ENCODE measurements at regions not wholly inside any gene's neighbourhood (a gene's known extent, or its start where the extent isn't known, plus 50 kb on each side); places are given as distances from the start of the nearest gene placed in this dataset.

DNA sequence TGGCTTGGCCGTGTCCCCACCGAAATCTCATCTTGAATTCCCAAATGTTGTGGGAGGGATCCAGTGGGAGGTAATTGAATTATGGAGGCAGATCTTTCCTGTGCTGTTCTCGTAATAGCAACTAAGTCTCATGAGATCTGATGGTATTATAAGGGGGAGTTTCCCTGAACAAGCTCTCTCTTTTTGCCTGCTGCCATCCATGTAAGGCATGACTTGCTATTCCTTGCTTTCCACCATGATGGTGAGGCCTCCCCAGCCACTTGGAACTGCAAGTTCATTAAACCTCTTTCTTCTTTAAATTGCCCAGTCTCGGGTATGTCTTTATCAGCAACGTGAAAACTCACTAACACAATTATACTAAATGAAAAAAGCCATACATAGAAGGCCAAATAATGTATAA lies 101.3 kb upstream of the LYPLAL1 start (continued):
- TF ChIP-seq, protein P1, sequence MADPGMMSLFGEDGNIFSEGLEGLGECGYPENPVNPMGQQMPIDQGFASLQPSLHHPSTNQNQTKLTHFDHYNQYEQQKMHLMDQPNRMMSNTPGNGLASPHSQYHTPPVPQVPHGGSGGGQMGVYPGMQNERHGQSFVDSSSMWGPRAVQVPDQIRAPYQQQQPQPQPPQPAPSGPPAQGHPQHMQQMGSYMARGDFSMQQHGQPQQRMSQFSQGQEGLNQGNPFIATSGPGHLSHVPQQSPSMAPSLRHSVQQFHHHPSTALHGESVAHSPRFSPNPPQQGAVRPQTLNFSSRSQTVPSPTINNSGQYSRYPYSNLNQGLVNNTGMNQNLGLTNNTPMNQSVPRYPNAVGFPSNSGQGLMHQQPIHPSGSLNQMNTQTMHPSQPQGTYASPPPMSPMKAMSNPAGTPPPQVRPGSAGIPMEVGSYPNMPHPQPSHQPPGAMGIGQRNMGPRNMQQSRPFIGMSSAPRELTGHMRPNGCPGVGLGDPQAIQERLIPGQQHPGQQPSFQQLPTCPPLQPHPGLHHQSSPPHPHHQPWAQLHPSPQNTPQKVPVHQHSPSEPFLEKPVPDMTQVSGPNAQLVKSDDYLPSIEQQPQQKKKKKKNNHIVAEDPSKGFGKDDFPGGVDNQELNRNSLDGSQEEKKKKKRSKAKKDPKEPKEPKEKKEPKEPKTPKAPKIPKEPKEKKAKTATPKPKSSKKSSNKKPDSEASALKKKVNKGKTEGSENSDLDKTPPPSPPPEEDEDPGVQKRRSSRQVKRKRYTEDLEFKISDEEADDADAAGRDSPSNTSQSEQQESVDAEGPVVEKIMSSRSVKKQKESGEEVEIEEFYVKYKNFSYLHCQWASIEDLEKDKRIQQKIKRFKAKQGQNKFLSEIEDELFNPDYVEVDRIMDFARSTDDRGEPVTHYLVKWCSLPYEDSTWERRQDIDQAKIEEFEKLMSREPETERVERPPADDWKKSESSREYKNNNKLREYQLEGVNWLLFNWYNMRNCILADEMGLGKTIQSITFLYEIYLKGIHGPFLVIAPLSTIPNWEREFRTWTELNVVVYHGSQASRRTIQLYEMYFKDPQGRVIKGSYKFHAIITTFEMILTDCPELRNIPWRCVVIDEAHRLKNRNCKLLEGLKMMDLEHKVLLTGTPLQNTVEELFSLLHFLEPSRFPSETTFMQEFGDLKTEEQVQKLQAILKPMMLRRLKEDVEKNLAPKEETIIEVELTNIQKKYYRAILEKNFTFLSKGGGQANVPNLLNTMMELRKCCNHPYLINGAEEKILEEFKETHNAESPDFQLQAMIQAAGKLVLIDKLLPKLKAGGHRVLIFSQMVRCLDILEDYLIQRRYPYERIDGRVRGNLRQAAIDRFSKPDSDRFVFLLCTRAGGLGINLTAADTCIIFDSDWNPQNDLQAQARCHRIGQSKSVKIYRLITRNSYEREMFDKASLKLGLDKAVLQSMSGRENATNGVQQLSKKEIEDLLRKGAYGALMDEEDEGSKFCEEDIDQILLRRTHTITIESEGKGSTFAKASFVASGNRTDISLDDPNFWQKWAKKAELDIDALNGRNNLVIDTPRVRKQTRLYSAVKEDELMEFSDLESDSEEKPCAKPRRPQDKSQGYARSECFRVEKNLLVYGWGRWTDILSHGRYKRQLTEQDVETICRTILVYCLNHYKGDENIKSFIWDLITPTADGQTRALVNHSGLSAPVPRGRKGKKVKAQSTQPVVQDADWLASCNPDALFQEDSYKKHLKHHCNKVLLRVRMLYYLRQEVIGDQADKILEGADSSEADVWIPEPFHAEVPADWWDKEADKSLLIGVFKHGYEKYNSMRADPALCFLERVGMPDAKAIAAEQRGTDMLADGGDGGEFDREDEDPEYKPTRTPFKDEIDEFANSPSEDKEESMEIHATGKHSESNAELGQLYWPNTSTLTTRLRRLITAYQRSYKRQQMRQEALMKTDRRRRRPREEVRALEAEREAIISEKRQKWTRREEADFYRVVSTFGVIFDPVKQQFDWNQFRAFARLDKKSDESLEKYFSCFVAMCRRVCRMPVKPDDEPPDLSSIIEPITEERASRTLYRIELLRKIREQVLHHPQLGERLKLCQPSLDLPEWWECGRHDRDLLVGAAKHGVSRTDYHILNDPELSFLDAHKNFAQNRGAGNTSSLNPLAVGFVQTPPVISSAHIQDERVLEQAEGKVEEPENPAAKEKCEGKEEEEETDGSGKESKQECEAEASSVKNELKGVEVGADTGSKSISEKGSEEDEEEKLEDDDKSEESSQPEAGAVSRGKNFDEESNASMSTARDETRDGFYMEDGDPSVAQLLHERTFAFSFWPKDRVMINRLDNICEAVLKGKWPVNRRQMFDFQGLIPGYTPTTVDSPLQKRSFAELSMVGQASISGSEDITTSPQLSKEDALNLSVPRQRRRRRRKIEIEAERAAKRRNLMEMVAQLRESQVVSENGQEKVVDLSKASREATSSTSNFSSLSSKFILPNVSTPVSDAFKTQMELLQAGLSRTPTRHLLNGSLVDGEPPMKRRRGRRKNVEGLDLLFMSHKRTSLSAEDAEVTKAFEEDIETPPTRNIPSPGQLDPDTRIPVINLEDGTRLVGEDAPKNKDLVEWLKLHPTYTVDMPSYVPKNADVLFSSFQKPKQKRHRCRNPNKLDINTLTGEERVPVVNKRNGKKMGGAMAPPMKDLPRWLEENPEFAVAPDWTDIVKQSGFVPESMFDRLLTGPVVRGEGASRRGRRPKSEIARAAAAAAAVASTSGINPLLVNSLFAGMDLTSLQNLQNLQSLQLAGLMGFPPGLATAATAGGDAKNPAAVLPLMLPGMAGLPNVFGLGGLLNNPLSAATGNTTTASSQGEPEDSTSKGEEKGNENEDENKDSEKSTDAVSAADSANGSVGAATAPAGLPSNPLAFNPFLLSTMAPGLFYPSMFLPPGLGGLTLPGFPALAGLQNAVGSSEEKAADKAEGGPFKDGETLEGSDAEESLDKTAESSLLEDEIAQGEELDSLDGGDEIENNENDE (IDR thresholded peaks at IDR 0.05; ENCODE audit: insufficient replicate concordance, low read length): no peak
- no peak for TF ChIP-seq CBX8 (IDR thresholded peaks at IDR 0.05; ENCODE audit: borderline replicate concordance, low read depth, low read length)
- no peak for TF ChIP-seq MAFK (IDR thresholded peaks at IDR 0.05; ENCODE audit: low read depth, low read length)
- TF ChIP-seq, protein P2, sequence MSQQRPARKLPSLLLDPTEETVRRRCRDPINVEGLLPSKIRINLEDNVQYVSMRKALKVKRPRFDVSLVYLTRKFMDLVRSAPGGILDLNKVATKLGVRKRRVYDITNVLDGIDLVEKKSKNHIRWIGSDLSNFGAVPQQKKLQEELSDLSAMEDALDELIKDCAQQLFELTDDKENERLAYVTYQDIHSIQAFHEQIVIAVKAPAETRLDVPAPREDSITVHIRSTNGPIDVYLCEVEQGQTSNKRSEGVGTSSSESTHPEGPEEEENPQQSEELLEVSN (IDR thresholded peaks at IDR 0.05): no peak
